Cardiac fibroblast (primary cell): ENCODE measurements at regions not wholly inside any gene's neighbourhood (a gene's known extent, or its start where the extent isn't known, plus 50 kb on each side); places are given as distances from the start of the nearest gene placed in this dataset.

ENCODE experiments used
- DNase-seq, 2 donors: peaks; one replicate each; pipeline versions ENCODE4 v3.0.0 to v3.0.0-alpha.2; 2010; ENCODE audit warnings: low read depth in 2 of 2
- H3K4me3 ChIP-seq, 2 donors: replicated peaks in 1 of 2; 1 replicate in 1 of 2; 2 replicates in 1 of 2; pipeline ENCODE4 v1.5.1; 2011; ENCODE audit warnings: low read depth in 2 of 2, low read length in 2 of 2, mild to moderate bottlenecking in 2 of 2, moderate library complexity in 1 of 2
- TF ChIP-seq, protein P1 (sequence below): IDR thresholded peaks from one replicate; pipeline ENCODE4 v1.5.1; 2011; ENCODE audit warnings: low read depth, mild to moderate bottlenecking, low read length, inconsistent platforms

DNA sequence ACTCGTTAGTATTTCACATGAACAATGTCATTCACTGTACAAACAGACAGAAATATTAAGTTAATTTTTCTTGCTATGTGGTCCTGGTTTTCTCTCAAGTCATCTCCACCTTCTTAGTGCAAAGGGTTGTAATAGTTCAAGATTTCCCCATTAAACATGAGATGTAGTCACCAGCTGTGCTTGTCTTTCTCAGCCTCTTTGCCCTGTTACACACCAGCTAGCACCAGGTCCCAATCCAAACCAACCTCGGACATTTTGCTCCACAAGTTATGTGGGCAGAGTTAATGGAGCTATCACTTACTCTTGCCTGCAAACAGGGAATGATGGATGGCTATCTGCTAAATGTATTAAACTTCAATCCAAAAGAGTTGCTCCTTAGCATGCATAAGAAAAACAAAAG, 328.1 kb downstream of the TLE1 start:
- DNase-seq = no peak
- TF ChIP-seq, protein P1, sequence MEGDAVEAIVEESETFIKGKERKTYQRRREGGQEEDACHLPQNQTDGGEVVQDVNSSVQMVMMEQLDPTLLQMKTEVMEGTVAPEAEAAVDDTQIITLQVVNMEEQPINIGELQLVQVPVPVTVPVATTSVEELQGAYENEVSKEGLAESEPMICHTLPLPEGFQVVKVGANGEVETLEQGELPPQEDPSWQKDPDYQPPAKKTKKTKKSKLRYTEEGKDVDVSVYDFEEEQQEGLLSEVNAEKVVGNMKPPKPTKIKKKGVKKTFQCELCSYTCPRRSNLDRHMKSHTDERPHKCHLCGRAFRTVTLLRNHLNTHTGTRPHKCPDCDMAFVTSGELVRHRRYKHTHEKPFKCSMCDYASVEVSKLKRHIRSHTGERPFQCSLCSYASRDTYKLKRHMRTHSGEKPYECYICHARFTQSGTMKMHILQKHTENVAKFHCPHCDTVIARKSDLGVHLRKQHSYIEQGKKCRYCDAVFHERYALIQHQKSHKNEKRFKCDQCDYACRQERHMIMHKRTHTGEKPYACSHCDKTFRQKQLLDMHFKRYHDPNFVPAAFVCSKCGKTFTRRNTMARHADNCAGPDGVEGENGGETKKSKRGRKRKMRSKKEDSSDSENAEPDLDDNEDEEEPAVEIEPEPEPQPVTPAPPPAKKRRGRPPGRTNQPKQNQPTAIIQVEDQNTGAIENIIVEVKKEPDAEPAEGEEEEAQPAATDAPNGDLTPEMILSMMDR = no peak
- no peak overlapping the region for H3K4me3 ChIP-seq

- TF ChIP-seq, protein P1 = no peak
- DNase-seq = no peak
- no peak overlapping the region for H3K4me3 ChIP-seq
Measured at GRCh38 chr9:81351166-81351565, 338.2 kb downstream of the TLE1 start.

GRCh38 chr9:81344366-81344765, 345.0 kb downstream of the TLE1 start:
- no peak for DNase-seq
- TF ChIP-seq, protein P1 = no peak
- H3K4me3 ChIP-seq = no peak overlapping the region

DNA sequence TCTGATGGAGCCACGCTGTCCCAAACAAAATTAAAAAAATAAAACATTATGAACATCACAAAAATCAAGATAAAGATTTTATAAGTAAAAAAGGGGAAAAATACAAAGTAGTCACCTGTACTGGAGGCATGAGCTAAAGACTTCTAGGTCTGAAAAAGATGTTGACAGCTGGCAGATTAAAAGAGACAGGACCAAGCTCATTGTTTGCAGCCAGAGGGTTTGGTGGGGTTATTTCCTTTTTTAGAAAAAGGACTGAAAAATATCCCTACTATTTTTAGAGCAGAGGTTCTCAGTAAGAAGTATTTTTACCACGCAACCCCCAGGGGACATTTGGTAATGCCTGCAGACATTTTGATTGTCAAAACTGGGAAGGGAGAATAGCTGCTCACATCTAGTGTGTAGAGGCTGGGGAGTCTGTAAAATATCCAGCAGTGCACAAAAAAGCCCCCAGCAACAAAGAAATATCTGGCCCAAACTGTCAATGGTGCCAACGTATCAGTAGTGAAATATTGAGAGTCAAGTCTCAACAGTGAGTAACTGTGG, 353.4 kb downstream of the TLE1 start:
- DNase-seq = peak in 1 of 2 donors; percentile 18
- TF ChIP-seq, protein P1 = no peak

GRCh38 chr9:81321551-81321950, 367.8 kb downstream of the TLE1 start:
- no peak overlapping the region for H3K4me3 ChIP-seq
- DNase-seq = peak in 1 of 2 donors; percentile 61
- TF ChIP-seq, protein P1 = no peak

More for the DNA sequence above, 353.4 kb downstream of the TLE1 start:
- no peak overlapping the region for H3K4me3 ChIP-seq

- DNase-seq = no peak
- H3K4me3 ChIP-seq = no peak overlapping the region
- TF ChIP-seq, protein P1 = no peak
Measured at GRCh38 chr9:81320909-81321482, 368.4 kb downstream of the TLE1 start.

GRCh38 chr9:81318571-81318970, 370.8 kb downstream of the TLE1 start:
- TF ChIP-seq, protein P1 = no peak
- no peak overlapping the region for H3K4me3 ChIP-seq
- DNase-seq = peak in 1 of 2 donors; percentile 59
